GM21515 (cell line): ENCODE measurements at regions not wholly inside any gene's neighbourhood (a gene's known extent, or its start where the extent isn't known, plus 50 kb on each side); places are given as distances from the start of the nearest gene placed in this dataset.

Experiments used
- ATAC-seq: cut with Tn5 transposase; IDR thresholded peaks from one replicate; pipeline ENCODE4 v1.9.1; 2021; ENCODE audit not compliant: unreplicated experiment

GRCh38 chr9:81268048-81268447, 421.3 kb downstream of the TLE1 start:
- no peak for ATAC-seq

GRCh38 chr9:81266674-81267073, 422.7 kb downstream of the TLE1 start:
- no peak for ATAC-seq

DNA sequence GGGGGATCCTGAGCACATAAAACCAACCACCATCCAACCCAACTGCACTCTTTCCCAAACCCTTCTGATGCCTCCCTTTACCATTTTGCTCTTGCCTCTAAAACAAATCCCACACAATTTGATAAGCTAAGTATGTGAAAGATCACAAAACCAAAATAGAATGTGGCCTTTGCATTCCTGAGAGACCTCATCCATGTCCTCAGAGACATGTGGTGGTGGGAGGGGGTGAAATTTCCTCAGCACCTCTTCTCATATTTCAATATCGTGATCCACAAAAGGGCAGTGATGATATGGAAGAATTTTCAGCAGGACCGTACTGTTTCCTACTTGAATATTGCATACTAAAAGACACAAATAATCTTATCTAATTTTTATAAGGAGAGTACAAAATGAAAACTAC, 423.3 kb downstream of the TLE1 start:
- no peak for ATAC-seq

GRCh38 chr9:81264516-81264915, 424.8 kb downstream of the TLE1 start:
- no peak for ATAC-seq

DNA sequence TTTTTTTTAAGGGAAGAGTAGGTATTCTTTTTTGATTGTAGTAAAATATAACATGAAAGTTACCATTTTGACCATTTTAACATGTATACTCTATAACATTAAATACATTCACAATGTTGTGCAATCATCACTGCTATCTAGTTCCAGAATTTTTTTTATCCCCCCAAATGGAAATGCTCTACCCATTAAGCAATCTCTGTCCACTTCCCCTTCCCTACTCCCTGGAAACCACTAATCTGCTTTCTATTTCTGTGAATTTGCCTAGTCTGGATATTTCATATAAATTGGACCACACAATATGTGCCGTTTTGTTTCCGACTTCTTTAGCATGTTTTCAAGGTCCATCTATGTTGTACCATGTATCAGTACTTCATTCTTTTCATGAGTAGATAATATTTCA, 429.5 kb downstream of the TLE1 start:
- ATAC-seq = no peak

DNA sequence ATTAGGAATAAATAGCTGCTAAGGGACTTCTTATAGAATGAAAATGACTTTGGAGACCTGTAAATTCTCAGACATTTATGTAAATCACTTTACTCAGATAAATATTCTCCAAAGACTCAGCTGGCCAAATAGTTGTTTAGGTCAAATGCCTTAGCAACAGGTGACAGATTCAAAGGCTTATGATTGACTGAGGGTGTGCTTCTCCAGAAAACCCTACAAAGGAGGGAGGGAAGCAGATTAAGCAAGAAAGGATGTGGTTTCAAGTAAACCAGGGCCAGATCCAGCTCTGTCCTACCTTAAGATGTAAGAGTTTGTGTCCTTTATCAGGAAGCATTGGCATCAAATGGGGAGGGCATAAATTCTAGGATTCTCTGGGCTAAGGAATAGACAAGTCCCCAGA, 433.0 kb downstream of the TLE1 start:
- ATAC-seq = no peak

GRCh38 chr9:81250606-81251005, 438.7 kb downstream of the TLE1 start:
- no peak for ATAC-seq

DNA sequence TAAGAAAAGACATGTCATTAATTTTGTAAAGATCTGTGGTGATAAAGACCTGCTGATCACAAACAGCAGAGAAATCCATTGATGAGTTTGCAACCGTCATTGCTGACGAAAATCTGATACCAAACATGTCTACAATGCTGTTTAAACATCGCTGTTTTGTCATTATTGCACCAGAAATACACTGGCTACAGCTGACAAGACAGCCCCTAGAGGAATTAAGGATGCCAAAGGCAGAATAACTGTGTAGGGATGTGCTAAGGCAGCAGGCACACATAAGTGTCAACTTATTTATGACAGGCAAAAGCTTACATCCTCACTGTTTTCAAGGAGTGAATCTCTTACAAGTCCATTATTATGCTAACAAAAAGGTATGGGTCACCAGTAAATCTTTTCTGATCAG, 439.3 kb downstream of the TLE1 start:
- ATAC-seq = no peak

GRCh38 chr9:81245254-81245956, 443.9 kb downstream of the TLE1 start:
- no peak for ATAC-seq

GRCh38 chr9:81244631-81245030, 444.7 kb downstream of the TLE1 start:
- no peak for ATAC-seq

DNA sequence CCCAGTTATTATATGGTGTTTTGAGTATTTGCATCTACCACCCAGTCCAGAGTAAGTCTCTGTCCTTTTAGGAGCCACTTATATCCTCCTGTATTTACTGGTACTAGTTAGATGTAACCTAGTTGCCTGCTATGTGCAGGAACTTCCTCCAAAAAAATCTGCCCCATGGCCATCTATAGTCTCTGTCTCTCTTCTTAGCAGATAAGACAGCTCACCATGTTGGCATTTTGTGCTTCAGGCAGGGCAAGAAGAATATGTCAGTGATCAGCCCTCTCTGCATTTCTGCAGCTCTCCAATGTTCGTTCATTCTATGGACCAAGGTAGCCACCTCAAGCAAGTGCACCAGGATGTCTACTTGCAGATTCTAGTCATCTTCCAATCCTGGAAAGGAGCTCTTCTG, 446.5 kb downstream of the TLE1 start:
- no peak for ATAC-seq

DNA sequence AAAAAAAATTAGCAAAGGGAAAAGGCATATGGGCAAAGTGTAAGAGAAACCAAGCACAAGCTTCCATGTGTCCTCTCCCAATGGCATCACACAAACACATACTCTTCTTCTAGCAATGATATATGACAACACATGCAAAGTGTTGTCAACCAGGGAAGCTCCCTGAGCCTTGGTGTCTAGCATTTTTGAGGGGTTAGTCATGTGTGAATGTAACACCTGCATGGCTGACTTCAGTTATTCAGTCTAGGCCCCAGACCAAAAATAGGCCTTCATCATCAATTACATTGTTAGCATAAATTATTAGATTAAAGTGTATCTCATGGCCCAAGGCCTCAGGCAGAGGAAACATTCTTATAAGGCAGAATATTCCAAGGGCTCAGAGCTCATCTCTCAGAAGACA, 450.0 kb downstream of the TLE1 start:
- no peak for ATAC-seq

GRCh38 chr9:81237565-81238231, 451.6 kb downstream of the TLE1 start:
- ATAC-seq = no peak

- ATAC-seq = no peak
Measured at GRCh38 chr9:81234924-81235610, 454.3 kb downstream of the TLE1 start.

DNA sequence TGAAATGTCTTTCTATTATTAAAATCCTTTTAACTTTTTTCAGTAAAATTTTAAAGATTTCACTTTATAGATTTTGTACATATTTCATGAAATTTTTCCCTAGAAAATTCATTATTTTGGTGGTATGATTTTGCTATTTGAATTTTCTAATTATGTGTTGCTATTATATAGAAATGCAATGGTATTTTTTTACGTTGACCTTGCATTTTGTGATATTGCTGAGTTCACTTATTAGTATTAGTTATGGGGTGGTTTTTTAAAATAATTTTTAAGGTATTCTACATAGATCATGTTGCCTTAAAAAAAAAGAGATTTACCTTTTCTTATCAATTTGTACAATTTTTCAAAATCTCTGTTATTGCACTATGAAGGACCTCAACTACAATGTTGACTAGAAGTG, 458.3 kb downstream of the TLE1 start:
- no peak for ATAC-seq

- no peak for ATAC-seq
Measured at GRCh38 chr9:81227507-81228245, 461.7 kb downstream of the TLE1 start.

DNA sequence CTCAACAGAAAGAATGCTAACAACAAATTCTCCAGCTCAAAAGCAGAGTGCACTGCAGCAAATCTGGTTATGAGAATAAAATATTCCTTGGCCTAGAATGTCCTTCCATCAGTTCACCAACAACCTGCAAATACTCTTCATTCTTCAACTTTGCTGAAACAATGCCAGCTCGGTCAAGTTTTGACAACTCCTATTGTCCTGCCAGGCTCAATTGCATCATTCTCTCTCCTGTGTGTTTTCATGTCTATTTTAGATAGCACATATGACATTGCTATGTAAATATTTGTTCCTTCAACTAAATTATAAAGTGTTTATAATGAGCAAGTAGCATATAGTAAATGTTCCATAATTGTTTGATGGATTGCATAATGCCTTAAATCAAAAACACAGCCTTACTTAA, 463.8 kb downstream of the TLE1 start:
- ATAC-seq = no peak

DNA sequence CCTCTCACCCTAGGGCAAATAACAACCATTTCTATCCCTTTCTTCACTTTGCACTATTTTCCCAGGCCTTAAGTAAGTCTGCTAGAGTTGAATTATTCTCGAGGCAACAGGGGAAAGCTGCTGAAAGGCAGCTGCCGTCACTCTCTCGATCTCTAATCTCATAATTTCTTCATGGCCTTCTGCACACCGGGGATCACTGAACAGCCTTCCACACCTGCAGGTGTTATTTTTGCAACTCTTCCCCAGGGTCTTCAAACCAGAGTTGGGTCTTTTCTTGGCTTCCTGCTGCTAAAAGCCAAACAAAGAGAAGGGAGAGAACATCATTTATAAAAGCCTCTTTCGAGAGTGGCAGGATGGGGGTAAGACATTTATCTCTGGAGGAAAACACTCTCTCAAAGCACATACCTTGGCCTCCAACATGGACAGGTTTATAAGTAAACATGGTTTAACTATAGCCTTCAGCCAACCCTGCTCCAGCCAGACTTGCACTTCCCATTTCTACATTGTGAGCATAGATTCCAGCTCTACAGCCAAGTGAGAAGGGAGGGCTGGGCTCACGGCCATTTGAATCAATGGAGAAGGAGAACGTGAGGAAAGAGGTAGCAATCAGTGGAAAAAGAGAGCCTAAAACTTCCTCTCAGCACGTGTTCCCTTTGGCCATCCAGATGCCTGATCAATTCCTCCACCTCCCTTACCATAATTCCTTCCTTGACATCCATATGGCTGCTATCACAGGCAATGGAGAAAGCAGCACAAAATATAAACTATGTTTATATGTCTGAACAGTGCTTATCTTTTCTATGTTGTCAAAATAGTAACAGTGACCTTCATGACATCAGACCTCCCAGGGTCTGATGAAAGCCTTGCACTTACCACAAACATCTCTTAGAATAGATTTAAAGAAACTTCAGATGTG, 464.9 kb downstream of the TLE1 start:
- no peak for ATAC-seq

- no peak for ATAC-seq
Measured at GRCh38 chr9:81214975-81215374, 474.4 kb downstream of the TLE1 start.

- no peak for ATAC-seq
Measured at GRCh38 chr9:81213456-81213855, 475.9 kb downstream of the TLE1 start.

DNA sequence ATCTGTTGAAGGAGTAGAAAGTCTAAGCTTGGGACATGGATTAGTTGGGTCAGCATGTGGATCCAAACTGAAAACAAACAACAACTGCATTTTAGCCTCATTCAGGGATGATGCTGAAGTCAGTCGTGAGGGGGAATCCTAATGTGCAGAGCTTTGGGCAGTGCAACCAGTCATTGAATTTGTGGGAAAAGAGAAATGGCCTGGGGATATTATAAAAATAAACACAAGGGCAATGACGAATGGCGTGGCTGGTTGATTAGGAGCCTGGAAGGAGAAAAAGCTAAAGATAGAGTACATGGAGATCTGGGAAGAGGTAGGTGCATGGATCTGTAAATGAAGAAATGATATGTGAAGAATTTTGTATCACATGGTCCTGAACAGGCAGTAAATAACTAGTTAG, 477.6 kb downstream of the TLE1 start:
- no peak for ATAC-seq
